GM12864 (cell line): ENCODE measurements at regions not wholly inside any gene's neighbourhood (a gene's known extent, or its start where the extent isn't known, plus 50 kb on each side); places are given as distances from the start of the nearest gene placed in this dataset.

Source experiments
- DNase-seq: peaks from one replicate; pipeline ENCODE4 v3.0.0-alpha.2; 2011; ENCODE audit warnings: low read depth
- H3K4me3 ChIP-seq: 2 replicates; pipeline ENCODE4 v1.5.1; 2011; ENCODE audit warnings: mild to moderate bottlenecking, low read depth, low read length, control low read depth
- CTCF ChIP-seq: IDR thresholded peaks from 2 replicates; pipeline ENCODE4 v1.5.1; 2011; ENCODE audit warnings: low read depth, mild to moderate bottlenecking, moderate library complexity, low read length, control low read depth, inconsistent platforms; ENCODE audit errors: missing control alignments

GRCh38 chr4:153034681-153035080 is 98.6 kb downstream of the FHDC1 start:
- no peak overlapping the region for H3K4me3 ChIP-seq
- no peak for TF ChIP-seq CTCF
- no peak for DNase-seq

GRCh38 chr4:153036931-153037482 is 100.9 kb downstream of the FHDC1 start:
- TF ChIP-seq CTCF: no peak
- no peak overlapping the region for H3K4me3 ChIP-seq
- no peak for DNase-seq

- TF ChIP-seq CTCF: no peak
- no peak overlapping the region for H3K4me3 ChIP-seq
- no peak for DNase-seq
Measured at GRCh38 chr4:153038623-153039311, 102.6 kb downstream of the FHDC1 start.

- no peak for TF ChIP-seq CTCF
- H3K4me3 ChIP-seq: no peak overlapping the region
- no peak for DNase-seq
Measured at GRCh38 chr4:153039542-153040185, 103.5 kb downstream of the FHDC1 start.

GRCh38 chr4:153040677-153041076 is 104.6 kb downstream of the FHDC1 start:
- no peak for DNase-seq
- H3K4me3 ChIP-seq: no peak overlapping the region
- no peak for TF ChIP-seq CTCF

- no peak overlapping the region for H3K4me3 ChIP-seq
- no peak for DNase-seq
- TF ChIP-seq CTCF: no peak
Measured at GRCh38 chr4:153044036-153044435, 107.9 kb downstream of the FHDC1 start.
